CD4-positive, alpha-beta T cell (primary cell): ENCODE measurements at regions not wholly inside any gene's neighbourhood (a gene's known extent, or its start where the extent isn't known, plus 50 kb on each side); places are given as distances from the start of the nearest gene placed in this dataset.

Experiments
- ATAC-seq: fragments of 200-7000 bp; cut with Tn5 transposase; one replicate; pipeline ENCODE4 v1.10.0; 2022; ENCODE audit warnings: mild to moderate bottlenecking; ENCODE audit not compliant: poor library complexity
- CTCF ChIA-PET: fragments of 350-600 bp; sonication (Branson Sonifier 250); formaldehyde crosslinking; loops from one replicate; lab custom pipeline; 2021; ENCODE audit warnings: antibody characterized with exemption, inconsistent platforms; lab: Charles Lee
- POLR2A ChIA-PET: fragments of 350-600 bp; sonication (Branson Sonifier 250); formaldehyde crosslinking; loops from one replicate; lab custom pipeline; 2021; ENCODE audit warnings: antibody characterized with exemption, inconsistent platforms; lab: Charles Lee
- DNase-seq, 14 experiments: peaks; one replicate each; pipeline ENCODE4 v3.0.0-alpha.2; 2013 to 2020; ENCODE audit warnings: mixed read lengths in 2 of 14
- H3K27ac ChIP-seq, 2 donors: one replicate each; pipeline versions ENCODE4 v1.5.1 to v1.7.0; 2013; ENCODE audit warnings: low read length in 2 of 2, low read depth in 1 of 2, mild to moderate bottlenecking in 1 of 2
- H3K27me3 ChIP-seq, 2 experiments: 1 replicate in 1 of 2; 2 replicates in 1 of 2; pipeline versions ENCODE4 v1.6.1 to v1.7.0; 2013; ENCODE audit warnings: low read length in 2 of 2, control low read depth in 1 of 2, mild to moderate bottlenecking in 1 of 2, moderate library complexity in 1 of 2; ENCODE audit not compliant: insufficient read depth in 2 of 2, control insufficient read depth in 1 of 2
- H3K36me3 ChIP-seq: one replicate; pipeline ENCODE4 v1.6.1; 2013; ENCODE audit warnings: low read length, control low read depth; ENCODE audit not compliant: insufficient read depth
- H3K4me1 ChIP-seq: one replicate; pipeline ENCODE4 v1.6.1; 2013; ENCODE audit warnings: low read length, control low read depth; ENCODE audit not compliant: insufficient read depth
- H3K4me3 ChIP-seq: one replicate; pipeline ENCODE4 v1.5.1; 2013; ENCODE audit warnings: mild to moderate bottlenecking, low read length, moderate library complexity
- H3K9me3 ChIP-seq, 2 experiments: 1 replicate in 1 of 2; 2 replicates in 1 of 2; pipeline versions ENCODE4 v1.6.1 to v1.7.0; 2013; ENCODE audit warnings: low read length in 2 of 2, mild to moderate bottlenecking in 2 of 2, control low read depth in 1 of 2, moderate library complexity in 1 of 2; ENCODE audit not compliant: control insufficient read depth in 1 of 2, insufficient read depth in 1 of 2
- H3K27ac Mint-ChIP-seq: one replicate; pipeline ENCODE4 v1.8.0; 2020; ENCODE audit warnings: mixed read lengths
- H3K27me3 Mint-ChIP-seq: one replicate; pipeline ENCODE4 v1.8.0; 2021; ENCODE audit warnings: mixed read lengths
- H3K36me3 Mint-ChIP-seq: one replicate; pipeline ENCODE4 v1.8.0; 2021; ENCODE audit warnings: low read depth, mixed read lengths
- H3K4me1 Mint-ChIP-seq: one replicate; pipeline ENCODE4 v1.8.0; 2021; ENCODE audit warnings: low read depth, mixed read lengths
- H3K4me3 Mint-ChIP-seq: one replicate; pipeline ENCODE4 v1.8.0; 2020; ENCODE audit warnings: mild to moderate bottlenecking, mixed read lengths
- H3K9me3 Mint-ChIP-seq: one replicate; pipeline ENCODE4 v1.8.0; 2020; ENCODE audit warnings: mixed read lengths
- CTCF ChIP-seq: fragments of 200-600 bp; IDR thresholded peaks from one replicate; pipeline ENCODE4 v1.8.0; 2022; ENCODE audit warnings: antibody characterized with exemption, mild to moderate bottlenecking
- intact Hi-C, 2 experiments: fragments of 100-400 bp; cut with DNase I in 1 of 2; cut with micrococcal nuclease in 1 of 2; formaldehyde crosslinking; loops; one replicate each; pipeline versions ENCODE4 v1.15.1 to v1.9.0; 2023 to 2025; cut with DNase I, micrococcal nuclease

- CTCF ChIA-PET, result no interaction called here
- peaks cover 7% of the 10 kb centered on the region for H3K4me1 Mint-ChIP-seq
- no peaks in the 10 kb centered on the region for H3K27me3 Mint-ChIP-seq
- H3K27me3 ChIP-seq, result no peaks in the 10 kb centered on the region
- no peaks in the 10 kb centered on the region for H3K36me3 ChIP-seq
- no peak overlapping the region for H3K27ac ChIP-seq
- intact Hi-C loops, result no loop called here
- H3K9me3 ChIP-seq, result no peaks in the 10 kb centered on the region
- no peaks in the 10 kb centered on the region for H3K36me3 Mint-ChIP-seq
- DNase-seq, result no peak
- H3K4me3 ChIP-seq, result no peak overlapping the region
- POLR2A ChIA-PET, result no interaction called here
- no peak overlapping the region for H3K27ac Mint-ChIP-seq
- ATAC-seq, result no peak
- H3K4me3 Mint-ChIP-seq, result no peak overlapping the region
- no peak for TF ChIP-seq CTCF
- H3K4me1 ChIP-seq, result no peaks in the 10 kb centered on the region
- H3K9me3 Mint-ChIP-seq, result no peaks in the 10 kb centered on the region
Measured at GRCh38 chr5:57324861-57325260, 151.0 kb downstream of the GPBP1 start.

GRCh38 chr5:57324181-57324580, 150.3 kb downstream of the GPBP1 start:
- no peaks in the 10 kb centered on the region for H3K27me3 Mint-ChIP-seq
- H3K27ac ChIP-seq, result no peak overlapping the region
- no peak overlapping the region for H3K4me3 ChIP-seq
- intact Hi-C loops, result no loop called here
- DNase-seq (no peak), ATAC-seq (peak; percentile 44)
- H3K9me3 Mint-ChIP-seq, result no peaks in the 10 kb centered on the region
- no peaks in the 10 kb centered on the region for H3K4me1 ChIP-seq
- CTCF ChIA-PET, result no interaction called here
- no peak overlapping the region for H3K4me3 Mint-ChIP-seq
- POLR2A ChIA-PET, result no interaction called here
- H3K9me3 ChIP-seq, result no peaks in the 10 kb centered on the region
- H3K36me3 Mint-ChIP-seq, result no peaks in the 10 kb centered on the region
- no peak overlapping the region for H3K27ac Mint-ChIP-seq
- peaks cover 7% of the 10 kb centered on the region for H3K4me1 Mint-ChIP-seq
- no peaks in the 10 kb centered on the region for H3K36me3 ChIP-seq
- no peaks in the 10 kb centered on the region for H3K27me3 ChIP-seq
- TF ChIP-seq CTCF, result no peak

GRCh38 chr5:57320582-57320981, 146.7 kb downstream of the GPBP1 start:
- H3K9me3 ChIP-seq, result no peaks in the 10 kb centered on the region
- no peak overlapping the region for H3K27ac ChIP-seq
- Mint-ChIP-seq H3K4me3 (no peak overlapping the region), H3K9me3 (no peaks in the 10 kb centered on the region), H3K4me1 (peaks cover 7% of the 10 kb centered on the region), H3K27me3 (no peaks in the 10 kb centered on the region), H3K36me3 (no peaks in the 10 kb centered on the region), H3K27ac (no peak overlapping the region)
- TF ChIP-seq CTCF, result no peak
- peaks cover 0 to 6% of the 10 kb centered on the region in 2 experiments for H3K27me3 ChIP-seq
- CTCF ChIA-PET, result no interaction called here
- POLR2A ChIA-PET, result no interaction called here
- no peaks in the 10 kb centered on the region for H3K4me1 ChIP-seq
- ATAC-seq, result no peak
- intact Hi-C loops, result no loop called here
- no peak for DNase-seq
- H3K36me3 ChIP-seq, result no peaks in the 10 kb centered on the region
- H3K4me3 ChIP-seq, result no peak overlapping the region
